SK-N-SH (cell line): ENCODE measurements at regions not wholly inside any gene's neighbourhood (a gene's known extent, or its start where the extent isn't known, plus 50 kb on each side); places are given as distances from the start of the nearest gene placed in this dataset.

Experiments used
- CTCF ChIP-seq: fragments of 200-600 bp; sonication (generic); IDR thresholded peaks from 2 replicates; pipeline ENCODE4 v1.6.1; 2017; ENCODE audit warnings: antibody characterized with exemption, mild to moderate bottlenecking, moderate library complexity
- EZH2phosphoT487 ChIP-seq: fragments of 200-600 bp; sonication (generic); IDR thresholded peaks from 2 replicates; pipeline ENCODE4 v1.6.1; 2017; ENCODE audit warnings: low read depth, mixed run types, mild to moderate bottlenecking, antibody characterized with exemption, moderate library complexity, borderline replicate concordance
- FOXJ3 ChIP-seq: sonication (generic); formaldehyde crosslinking; IDR thresholded peaks from 2 replicates; pipeline ENCODE4 v1.5.1; 2020; ENCODE audit warnings: mild to moderate bottlenecking, missing genetic modification reagents
- RAD21 ChIP-seq: IDR thresholded peaks from 2 replicates; pipeline ENCODE4 v1.6.1; 2012; ENCODE audit warnings: mild to moderate bottlenecking, low read length
- REST ChIP-seq: IDR thresholded peaks from 2 replicates; pipeline ENCODE4 v1.6.1; 2012; ENCODE audit warnings: mild to moderate bottlenecking, low read depth, low read length, moderate library complexity
- RXRA ChIP-seq: IDR thresholded peaks from 2 replicates; pipeline ENCODE4 v1.4.0; 2012; ENCODE audit warnings: low read depth, mild to moderate bottlenecking, borderline replicate concordance
- SMC3 ChIP-seq: IDR thresholded peaks from 2 replicates; pipeline ENCODE4 v1.6.1; 2012; ENCODE audit warnings: low read depth, low read length, improper control_type of control experiment
- TAF1 ChIP-seq: IDR thresholded peaks from 2 replicates; pipeline ENCODE4 v1.6.1; 2012; ENCODE audit warnings: low read depth, mild to moderate bottlenecking, low read length, moderate library complexity, borderline replicate concordance

GRCh38 chr13:90783273-90783672 is 564.2 kb upstream of the MIR17HG start:
- no peak for TF ChIP-seq RXRA
- TF ChIP-seq TAF1 = no peak
- no peak for TF ChIP-seq RAD21
- no peak for TF ChIP-seq CTCF
- TF ChIP-seq REST = no peak
- TF ChIP-seq SMC3 = no peak
- TF ChIP-seq EZH2phosphoT487 = no peak
- no peak for TF ChIP-seq FOXJ3 (CRISPR knock-in tag)
